ENCODE measurements at regions not wholly inside any gene's neighbourhood (a gene's known extent, or its start where the extent isn't known, plus 50 kb on each side); places are given as distances from the start of the nearest gene placed in this dataset.

GRCh38 chr2:60309941-60310660 lies 243.4 kb downstream of the BCL11A start:
- no peak for TF ChIP-seq CTCF (IDR thresholded peaks at IDR 0.05; ENCODE audit: low read depth, low read length, missing control alignments)
- H3K4me3 ChIP-seq (ENCODE audit: low read depth, low read length): no peak overlapping the region
- DNase-seq (ENCODE audit: low read depth): no peak

DNA sequence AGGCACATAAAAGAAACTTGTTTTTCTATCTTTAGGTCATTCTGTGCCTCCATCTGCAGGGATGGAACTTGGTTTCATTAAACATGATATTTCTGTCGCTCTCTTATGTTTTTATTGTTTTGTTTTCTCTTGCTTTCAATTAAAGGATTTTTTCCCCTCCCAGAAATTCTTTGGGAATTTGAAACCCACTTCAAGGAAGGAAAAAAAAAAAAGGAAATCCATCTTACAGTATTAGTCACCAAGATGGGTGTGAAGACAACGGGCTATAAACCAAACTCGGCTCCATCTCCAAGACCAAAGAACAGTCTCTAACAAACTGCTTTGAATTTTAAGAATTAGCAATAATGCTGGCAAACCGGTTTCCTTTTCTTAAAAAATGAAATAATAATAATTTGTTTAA lies 244.1 kb downstream of the BCL11A start:
- no peak overlapping the region for H3K4me3 ChIP-seq (ENCODE audit: low read depth, low read length)
- no peak for DNase-seq (ENCODE audit: low read depth)
- TF ChIP-seq CTCF (IDR thresholded peaks at IDR 0.05; ENCODE audit: low read depth, low read length, missing control alignments): no peak

DNA sequence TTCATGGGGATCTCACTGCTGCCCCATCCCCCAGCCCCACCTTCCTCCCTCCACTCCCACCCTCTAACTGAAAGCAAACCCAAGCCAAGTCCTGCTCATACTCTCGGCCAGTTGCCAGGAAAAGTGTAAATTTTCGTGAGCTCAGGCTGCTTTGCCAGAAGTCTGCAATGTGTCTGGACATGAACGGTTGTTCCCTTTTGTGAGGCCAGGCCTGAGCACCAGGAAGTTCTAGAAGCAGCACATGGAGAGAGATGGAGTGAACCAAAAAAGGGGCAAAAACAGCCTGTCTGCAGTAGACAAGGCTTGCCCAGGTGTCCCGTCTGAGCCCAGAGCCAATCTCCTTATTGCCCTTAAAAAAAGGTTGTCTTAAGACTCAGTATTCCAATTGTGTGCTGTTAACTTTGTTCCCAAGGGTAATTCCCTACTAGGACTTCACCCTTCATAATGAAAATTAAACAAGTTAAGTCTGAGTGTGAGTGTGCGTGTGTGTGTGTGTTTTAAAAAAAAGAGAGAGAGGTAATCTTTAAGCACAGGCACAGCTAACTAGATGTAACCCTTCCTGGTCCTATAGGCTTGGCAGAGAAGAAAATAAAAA lies 247.1 kb downstream of the BCL11A start:
- TF ChIP-seq CTCF (IDR thresholded peaks at IDR 0.05; ENCODE audit: low read depth, low read length, missing control alignments): no peak
- DNase-seq (ENCODE audit: low read depth): no peak
- H3K4me3 ChIP-seq (ENCODE audit: low read depth, low read length): no peak overlapping the region

DNA sequence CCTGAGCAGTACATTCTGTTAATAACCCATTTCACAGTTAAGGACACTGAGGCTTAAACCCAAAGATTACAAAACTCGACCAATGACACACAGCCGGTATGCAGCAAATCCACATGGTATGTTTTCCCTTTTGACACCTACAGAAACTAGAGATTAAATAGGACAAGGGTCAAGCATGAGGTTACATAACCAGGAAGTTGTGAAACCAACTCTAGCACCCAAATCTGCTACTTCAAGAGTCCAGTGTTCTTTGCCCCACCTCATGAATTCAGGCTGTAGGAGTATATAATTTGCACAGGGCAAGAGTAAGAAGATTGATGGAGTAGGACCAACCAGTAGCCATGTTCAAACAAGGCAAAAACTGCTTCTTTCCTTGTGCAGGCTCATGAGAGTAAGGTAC lies 249.8 kb downstream of the BCL11A start:
- DNase-seq (ENCODE audit: low read depth): no peak
- TF ChIP-seq CTCF (IDR thresholded peaks at IDR 0.05; ENCODE audit: low read depth, low read length, missing control alignments): no peak
- H3K4me3 ChIP-seq (ENCODE audit: low read depth, low read length): no peak overlapping the region

DNA sequence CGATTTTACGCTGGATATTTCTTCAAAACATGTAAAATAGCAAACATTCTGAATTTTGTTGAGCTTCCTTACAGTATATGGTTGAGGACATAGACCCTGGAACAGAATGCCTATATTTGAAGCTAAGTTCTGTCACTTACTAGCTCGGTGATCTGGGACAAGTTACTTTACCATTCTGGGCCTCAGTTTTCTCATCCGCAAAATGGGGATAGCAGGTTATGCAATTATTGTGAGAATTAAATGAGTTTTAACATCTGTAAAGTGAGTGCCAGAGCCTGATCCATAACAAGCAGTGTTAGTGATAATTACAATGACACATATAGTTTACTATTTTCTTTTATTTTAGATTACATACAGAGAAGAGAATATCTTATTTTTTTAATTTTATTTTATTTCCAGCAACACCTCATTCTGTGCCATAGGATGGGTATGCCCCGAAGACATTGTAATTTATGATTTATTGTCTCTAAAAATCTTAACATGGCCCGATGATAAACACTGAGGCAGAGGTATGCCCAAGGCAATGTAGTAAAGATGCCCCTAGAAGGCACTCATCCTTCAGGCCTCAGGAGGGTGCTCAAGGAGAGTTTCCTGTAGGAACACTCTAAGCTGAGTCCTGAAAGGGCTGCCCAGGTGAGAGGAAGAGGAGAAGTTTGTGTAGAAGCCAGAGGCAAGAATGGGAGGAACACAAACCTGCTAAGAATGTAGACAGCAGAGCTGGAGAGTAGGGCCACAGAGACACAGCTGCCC lies 250.9 kb downstream of the BCL11A start:
- H3K4me3 ChIP-seq (ENCODE audit: low read depth, low read length): no peak overlapping the region
- no peak for DNase-seq (ENCODE audit: low read depth)
- peak; percentile 16 for TF ChIP-seq CTCF (IDR thresholded peaks at IDR 0.05; ENCODE audit: low read depth, low read length, missing control alignments)

- DNase-seq (ENCODE audit: low read depth): no peak
- H3K4me3 ChIP-seq (ENCODE audit: low read depth, low read length): no peak overlapping the region
- TF ChIP-seq CTCF (IDR thresholded peaks at IDR 0.05; ENCODE audit: low read depth, low read length, missing control alignments): no peak
Measured at GRCh38 chr2:60301726-60302125, 251.7 kb downstream of the BCL11A start.
